H9 (cell line): ENCODE measurements at regions not wholly inside any gene's neighbourhood (a gene's known extent, or its start where the extent isn't known, plus 50 kb on each side); places are given as distances from the start of the nearest gene placed in this dataset.

Source experiments
- DNase-seq: peaks from one replicate; pipeline ENCODE4 v3.0.0-alpha.2; 2017
- H2AFZ ChIP-seq: one replicate; pipeline ENCODE4 v1.6.1; 2013; ENCODE audit warnings: mild to moderate bottlenecking, low read length, control low read depth, moderate library complexity
- H2AK5ac ChIP-seq: 2 replicates; pipeline ENCODE4 v1.6.1; 2013; ENCODE audit warnings: low read length, control low read depth, mixed read lengths; ENCODE audit not compliant: insufficient read length
- H2BK120ac ChIP-seq: one replicate; pipeline ENCODE4 v1.6.1; 2013; ENCODE audit warnings: low read depth, mild to moderate bottlenecking, low read length, control low read depth, inconsistent platforms; ENCODE audit not compliant: poor library complexity, severe bottlenecking
- H2BK12ac ChIP-seq: 2 replicates; pipeline ENCODE4 v1.6.1; 2013; ENCODE audit warnings: low read length, control low read depth, mixed read lengths, low read depth; ENCODE audit not compliant: insufficient read length
- H2BK15ac ChIP-seq: 2 replicates; pipeline ENCODE4 v1.6.1; 2013; ENCODE audit warnings: low read depth, low read length, control low read depth
- H2BK20ac ChIP-seq: one replicate; pipeline ENCODE4 v1.6.1; 2013; ENCODE audit warnings: low read depth, mild to moderate bottlenecking, low read length, control low read depth, inconsistent platforms; ENCODE audit not compliant: poor library complexity, severe bottlenecking
- H2BK5ac ChIP-seq: 2 replicates; pipeline ENCODE4 v1.6.1; 2013; ENCODE audit warnings: low read length, control low read depth, mixed read lengths; ENCODE audit not compliant: insufficient read length
- H3K14ac ChIP-seq: 2 replicates; pipeline ENCODE4 v1.6.1; 2013; ENCODE audit warnings: low read length, control low read depth; ENCODE audit not compliant: insufficient read depth
- H3K18ac ChIP-seq: 2 replicates; pipeline ENCODE4 v1.6.1; 2013; ENCODE audit warnings: low read depth, mild to moderate bottlenecking, mixed read lengths, low read length, control low read depth; ENCODE audit not compliant: insufficient read length
- H3K23ac ChIP-seq: 2 replicates; pipeline ENCODE4 v1.6.1; 2013; ENCODE audit warnings: low read length, control low read depth, mixed read lengths, low read depth; ENCODE audit not compliant: insufficient read length
- H3K23me2 ChIP-seq: 2 replicates; pipeline ENCODE4 v1.6.1; 2013; ENCODE audit warnings: low read depth, mild to moderate bottlenecking, mixed read lengths, low read length, control low read depth; ENCODE audit not compliant: insufficient read length, poor library complexity, severe bottlenecking
- H3K27ac ChIP-seq: 2 replicates; pipeline ENCODE4 v1.5.1; 2013; ENCODE audit warnings: low read length, control low read depth, mixed read lengths, low read depth; ENCODE audit not compliant: insufficient read length
- H3K27me3 ChIP-seq: 2 replicates; pipeline ENCODE4 v1.6.1; 2013; ENCODE audit warnings: low read length, control low read depth, inconsistent platforms; ENCODE audit not compliant: insufficient read depth
- H3K4ac ChIP-seq: 2 replicates; pipeline ENCODE4 v1.6.1; 2013; ENCODE audit warnings: low read depth, mild to moderate bottlenecking, control low read depth, inconsistent platforms, low read length, moderate library complexity
- H3K4me1 ChIP-seq: 2 replicates; pipeline ENCODE4 v1.6.1; 2013; ENCODE audit warnings: low read length, control low read depth, inconsistent platforms; ENCODE audit not compliant: insufficient read depth
- H3K4me2 ChIP-seq: 2 replicates; pipeline ENCODE4 v1.6.1; 2013; ENCODE audit warnings: low read length, control low read depth, mixed read lengths; ENCODE audit not compliant: insufficient read length, insufficient read depth
- H3K56ac ChIP-seq: 2 replicates; pipeline ENCODE4 v1.6.1; 2013; ENCODE audit warnings: low read depth, mild to moderate bottlenecking, mixed read lengths, low read length, control low read depth; ENCODE audit not compliant: insufficient read length
- H3K79me1 ChIP-seq: 2 replicates; pipeline ENCODE4 v1.6.1; 2013; ENCODE audit warnings: low read depth, mild to moderate bottlenecking, moderate library complexity, low read length, control low read depth, inconsistent platforms; ENCODE audit not compliant: insufficient read depth, poor library complexity, severe bottlenecking
- H3K79me2 ChIP-seq: 2 replicates; pipeline ENCODE4 v1.6.1; 2013; ENCODE audit warnings: low read length, control low read depth, inconsistent platforms; ENCODE audit not compliant: insufficient read depth
- H3K9ac ChIP-seq: 2 replicates; pipeline ENCODE4 v1.6.1; 2013; ENCODE audit warnings: low read length, control low read depth, mixed read lengths; ENCODE audit not compliant: insufficient read length; ENCODE audit errors: extremely low read depth
- H3K9me3 ChIP-seq: one replicate; pipeline ENCODE4 v1.6.1; 2013; ENCODE audit warnings: low read depth, low read length, inconsistent platforms; ENCODE audit not compliant: control insufficient read depth
- H3T11ph ChIP-seq: one replicate; pipeline ENCODE4 v1.6.1; 2013; ENCODE audit warnings: mild to moderate bottlenecking, low read length, control low read depth, inconsistent platforms
- H4K20me1 ChIP-seq: one replicate; pipeline ENCODE4 v1.6.1; 2013; ENCODE audit not compliant: control insufficient read depth, insufficient read length, insufficient read depth
- H4K5ac ChIP-seq: 2 replicates; pipeline ENCODE4 v1.6.1; 2013; ENCODE audit warnings: low read depth, mild to moderate bottlenecking, mixed read lengths, low read length, control low read depth; ENCODE audit not compliant: insufficient read length
- H4K8ac ChIP-seq: replicated peaks from 2 replicates; pipeline ENCODE4 v1.6.1; 2013; ENCODE audit warnings: low read length, control low read depth, mixed read lengths, low read depth; ENCODE audit not compliant: insufficient read length
- H4K91ac ChIP-seq: 2 replicates; pipeline ENCODE4 v1.6.1; 2013; ENCODE audit warnings: low read depth, mild to moderate bottlenecking, moderate library complexity, mixed read lengths, low read length, control low read depth; ENCODE audit not compliant: insufficient read length
- H3K27ac Mint-ChIP-seq, 3 experiments: 2 replicates in 2 of 3; 3 replicates in 1 of 3; pipeline ENCODE4 v1.8.0; 2020 to 2021; ENCODE audit warnings: mixed read lengths in 3 of 3, mild to moderate bottlenecking in 1 of 3, moderate library complexity in 1 of 3
- H3K27me3 Mint-ChIP-seq: 2 replicates; pipeline ENCODE4 v1.8.0; 2021; ENCODE audit warnings: low read depth, mild to moderate bottlenecking, moderate library complexity, mixed read lengths
- H3K36me3 Mint-ChIP-seq, 3 experiments: 2 replicates in 2 of 3; 3 replicates in 1 of 3; pipeline ENCODE4 v1.8.0; 2020 to 2021; ENCODE audit warnings: low read depth in 3 of 3, mixed read lengths in 3 of 3; ENCODE audit not compliant: insufficient read depth in 1 of 3
- H3K4me1 Mint-ChIP-seq, 2 experiments: 2 replicates each; pipeline ENCODE4 v1.8.0; 2020; ENCODE audit warnings: mixed read lengths in 2 of 2
- H3K4me3 Mint-ChIP-seq, 2 experiments: 2 replicates in 1 of 2; 3 replicates in 1 of 2; pipeline ENCODE4 v1.8.0; 2020 to 2021; ENCODE audit warnings: mild to moderate bottlenecking in 2 of 2, mixed read lengths in 2 of 2, moderate library complexity in 1 of 2
- H3K9me3 Mint-ChIP-seq, 2 experiments: 2 replicates in 1 of 2; 3 replicates in 1 of 2; pipeline ENCODE4 v1.8.0; 2020; ENCODE audit warnings: mild to moderate bottlenecking in 2 of 2, mixed read lengths in 2 of 2, moderate library complexity in 1 of 2
- WGBS: extraction: QIAGEN DNeasy Blood & Tissue Kit; methylation state at CpG from one replicate; pipeline ENCODE4 v1.1.7; 2013; ENCODE audit warnings: missing lambda C conversion rate, low lambda C conversion rate, mixed read lengths; ENCODE audit not compliant: insufficient read length; ENCODE audit errors: extremely low coverage; 5-methylcytosine and 5-hydroxymethylcytosine counted together
- TF ChIP-seq, protein P1 (sequence below): fragments of 200-600 bp; sonication (generic); conservative IDR thresholded peaks from 3 replicates; pipeline ENCODE4 v1.8.0; 2021; ENCODE audit warnings: antibody characterized with exemption, mild to moderate bottlenecking

DNA sequence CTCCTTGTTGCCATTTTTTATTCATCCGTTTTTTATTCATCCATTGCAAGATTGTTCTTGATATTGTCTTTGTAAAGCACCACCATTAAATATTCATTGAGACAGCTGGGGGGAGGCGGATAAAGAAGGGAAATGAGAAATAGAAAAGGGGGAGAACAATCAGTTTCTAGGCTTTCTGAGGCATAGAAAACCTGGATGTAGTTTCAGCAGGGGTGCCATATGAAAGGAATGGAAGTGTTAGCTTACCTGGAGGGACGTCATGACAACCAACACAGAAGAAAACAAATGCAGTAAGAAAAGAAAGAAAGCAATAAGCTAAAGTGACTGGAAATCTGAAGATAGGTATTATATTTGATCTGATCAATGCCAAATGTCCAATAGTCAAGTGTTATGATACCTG is 276.1 kb downstream of the GASK1B start:
- H2AFZ ChIP-seq: no peak overlapping the region
- TF ChIP-seq, protein P1, sequence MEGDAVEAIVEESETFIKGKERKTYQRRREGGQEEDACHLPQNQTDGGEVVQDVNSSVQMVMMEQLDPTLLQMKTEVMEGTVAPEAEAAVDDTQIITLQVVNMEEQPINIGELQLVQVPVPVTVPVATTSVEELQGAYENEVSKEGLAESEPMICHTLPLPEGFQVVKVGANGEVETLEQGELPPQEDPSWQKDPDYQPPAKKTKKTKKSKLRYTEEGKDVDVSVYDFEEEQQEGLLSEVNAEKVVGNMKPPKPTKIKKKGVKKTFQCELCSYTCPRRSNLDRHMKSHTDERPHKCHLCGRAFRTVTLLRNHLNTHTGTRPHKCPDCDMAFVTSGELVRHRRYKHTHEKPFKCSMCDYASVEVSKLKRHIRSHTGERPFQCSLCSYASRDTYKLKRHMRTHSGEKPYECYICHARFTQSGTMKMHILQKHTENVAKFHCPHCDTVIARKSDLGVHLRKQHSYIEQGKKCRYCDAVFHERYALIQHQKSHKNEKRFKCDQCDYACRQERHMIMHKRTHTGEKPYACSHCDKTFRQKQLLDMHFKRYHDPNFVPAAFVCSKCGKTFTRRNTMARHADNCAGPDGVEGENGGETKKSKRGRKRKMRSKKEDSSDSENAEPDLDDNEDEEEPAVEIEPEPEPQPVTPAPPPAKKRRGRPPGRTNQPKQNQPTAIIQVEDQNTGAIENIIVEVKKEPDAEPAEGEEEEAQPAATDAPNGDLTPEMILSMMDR: no peak
- no peak overlapping the region for H3K14ac ChIP-seq
- no peak overlapping the region for H2BK5ac ChIP-seq
- no peak overlapping the region for H2BK20ac ChIP-seq
- H2AK5ac ChIP-seq: no peak overlapping the region
- no peak overlapping the region for H3K23ac ChIP-seq
- Mint-ChIP-seq H3K27me3 (no peaks in the 10 kb centered on the region), H3K4me1 (peaks cover 28 to 31% of the 10 kb centered on the region in 2 experiments), H3K36me3 (no peaks in the 10 kb centered on the region), H3K4me3 (no peak overlapping the region), H3K27ac (peak overlapping the region in 2 of 3 experiments; percentile 1 to 32; a peak in 2 of 7 replicates), H3K9me3 (no peaks in the 10 kb centered on the region; a peak in 1 of 5 replicates)
- peak overlapping the region; percentile 38 for H2BK120ac ChIP-seq
- no peak overlapping the region for H3K4me2 ChIP-seq
- no CpG with 5 or more reads among the region's 3 CpGs for WGBS
- H4K8ac ChIP-seq: no peak overlapping the region
- no peaks in the 10 kb centered on the region for H3K23me2 ChIP-seq
- no peak overlapping the region for H3K18ac ChIP-seq
- no peak overlapping the region for H3K56ac ChIP-seq
- H3K4ac ChIP-seq: no peak overlapping the region
- no peak overlapping the region for H2BK15ac ChIP-seq
- H3K9ac ChIP-seq: no peak overlapping the region
- no peaks in the 10 kb centered on the region for H3K9me3 ChIP-seq
- no peak overlapping the region for H4K5ac ChIP-seq
- H3K79me2 ChIP-seq: no peaks in the 10 kb centered on the region
- H2BK12ac ChIP-seq: no peak overlapping the region
- no peaks in the 10 kb centered on the region for H3K27me3 ChIP-seq
- no peak overlapping the region for H3T11ph ChIP-seq
- no peak for DNase-seq
- H3K79me1 ChIP-seq: no peaks in the 10 kb centered on the region
- peaks cover 6% of the 10 kb centered on the region; the same call in 1 of the 2 replicates for H3K4me1 ChIP-seq
- no peaks in the 10 kb centered on the region for H4K20me1 ChIP-seq
- no peak overlapping the region for H4K91ac ChIP-seq
- H3K27ac ChIP-seq: no peak overlapping the region
